ENCODE measurements at regions not wholly inside any gene's neighbourhood (a gene's known extent, or its start where the extent isn't known, plus 50 kb on each side); places are given as distances from the start of the nearest gene placed in this dataset.

- TF ChIP-seq, protein P1, sequence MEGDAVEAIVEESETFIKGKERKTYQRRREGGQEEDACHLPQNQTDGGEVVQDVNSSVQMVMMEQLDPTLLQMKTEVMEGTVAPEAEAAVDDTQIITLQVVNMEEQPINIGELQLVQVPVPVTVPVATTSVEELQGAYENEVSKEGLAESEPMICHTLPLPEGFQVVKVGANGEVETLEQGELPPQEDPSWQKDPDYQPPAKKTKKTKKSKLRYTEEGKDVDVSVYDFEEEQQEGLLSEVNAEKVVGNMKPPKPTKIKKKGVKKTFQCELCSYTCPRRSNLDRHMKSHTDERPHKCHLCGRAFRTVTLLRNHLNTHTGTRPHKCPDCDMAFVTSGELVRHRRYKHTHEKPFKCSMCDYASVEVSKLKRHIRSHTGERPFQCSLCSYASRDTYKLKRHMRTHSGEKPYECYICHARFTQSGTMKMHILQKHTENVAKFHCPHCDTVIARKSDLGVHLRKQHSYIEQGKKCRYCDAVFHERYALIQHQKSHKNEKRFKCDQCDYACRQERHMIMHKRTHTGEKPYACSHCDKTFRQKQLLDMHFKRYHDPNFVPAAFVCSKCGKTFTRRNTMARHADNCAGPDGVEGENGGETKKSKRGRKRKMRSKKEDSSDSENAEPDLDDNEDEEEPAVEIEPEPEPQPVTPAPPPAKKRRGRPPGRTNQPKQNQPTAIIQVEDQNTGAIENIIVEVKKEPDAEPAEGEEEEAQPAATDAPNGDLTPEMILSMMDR (conservative IDR thresholded peaks at IDR 0.05 in 1 of 2, IDR thresholded peaks at IDR 0.05 in 1 of 2; ENCODE audit: extremely low read depth in 1 of 2, insufficient read depth in 1 of 2, low read depth in 1 of 2, low read length in 2 of 2): no peak
- TF ChIP-seq EZH2 (IDR thresholded peaks at IDR 0.05; ENCODE audit: borderline replicate concordance, low read length): no peak
Observed at GRCh38 chr6:48229841-48230240, 118.8 kb upstream of the PTCHD4 start.

Data from mammary epithelial cell (primary cell).